Glutamatergic neuron (in vitro differentiated cells): ENCODE measurements at regions not wholly inside any gene's neighbourhood (a gene's known extent, or its start where the extent isn't known, plus 50 kb on each side); places are given as distances from the start of the nearest gene placed in this dataset.

Source experiments
- DNase-seq: peaks from one replicate; pipeline ENCODE4 v3.0.0; 2022
- H3K27ac Mint-ChIP-seq: one replicate; pipeline ENCODE4 v1.8.0; 2020; ENCODE audit warnings: mild to moderate bottlenecking, mixed read lengths, inconsistent platforms; ENCODE audit not compliant: unreplicated experiment
- H3K27me3 Mint-ChIP-seq: one replicate; pipeline ENCODE4 v1.8.0; 2020; ENCODE audit warnings: mild to moderate bottlenecking, moderate library complexity, mixed read lengths, inconsistent platforms; ENCODE audit not compliant: unreplicated experiment
- H3K36me3 Mint-ChIP-seq: one replicate; pipeline ENCODE4 v1.8.0; 2020; ENCODE audit warnings: mild to moderate bottlenecking, mixed read lengths, inconsistent platforms; ENCODE audit not compliant: unreplicated experiment
- H3K4me1 Mint-ChIP-seq: one replicate; pipeline ENCODE4 v1.8.0; 2020; ENCODE audit warnings: mild to moderate bottlenecking, low read depth, mixed read lengths, inconsistent platforms; ENCODE audit not compliant: unreplicated experiment
- H3K4me3 Mint-ChIP-seq: one replicate; pipeline ENCODE4 v1.8.0; 2020; ENCODE audit warnings: mild to moderate bottlenecking, mixed read lengths, inconsistent platforms; ENCODE audit not compliant: unreplicated experiment
- H3K9me3 Mint-ChIP-seq: one replicate; pipeline ENCODE4 v1.8.0; 2020; ENCODE audit warnings: mild to moderate bottlenecking, moderate library complexity, mixed read lengths, inconsistent platforms; ENCODE audit not compliant: unreplicated experiment
- CTCF ChIP-seq: fragments of 200-600 bp; sonication (generic); IDR thresholded peaks from one replicate; pipeline ENCODE4 v1.5.0; 2021; ENCODE audit not compliant: partially characterized antibody, unreplicated experiment

GRCh38 chr9:107138261-107138992 lies 144.7 kb upstream of the RAD23B start:
- TF ChIP-seq CTCF: no peak
- Mint-ChIP-seq H3K4me3 (no peak overlapping the region), H3K9me3 (no peaks in the 10 kb centered on the region), H3K36me3 (no peaks in the 10 kb centered on the region), H3K4me1 (no peaks in the 10 kb centered on the region), H3K27ac (no peak overlapping the region), H3K27me3 (peaks cover 3% of the 10 kb centered on the region)
- DNase-seq: no peak

- DNase-seq: no peak
- TF ChIP-seq CTCF: no peak
- H3K9me3 Mint-ChIP-seq: no peaks in the 10 kb centered on the region
- H3K36me3 Mint-ChIP-seq: no peaks in the 10 kb centered on the region
- H3K4me1 Mint-ChIP-seq: peaks cover 4% of the 10 kb centered on the region
- H3K4me3 Mint-ChIP-seq: no peak overlapping the region
- H3K27ac Mint-ChIP-seq: no peak overlapping the region
- peaks cover 2% of the 10 kb centered on the region for H3K27me3 Mint-ChIP-seq
Observed at GRCh38 chr9:107141967-107142366, 141.1 kb upstream of the RAD23B start.

GRCh38 chr9:107142430-107142829 lies 140.6 kb upstream of the RAD23B start:
- H3K36me3 Mint-ChIP-seq: no peaks in the 10 kb centered on the region
- no peak overlapping the region for H3K27ac Mint-ChIP-seq
- H3K4me1 Mint-ChIP-seq: peaks cover 4% of the 10 kb centered on the region
- TF ChIP-seq CTCF: no peak
- DNase-seq: no peak
- peaks cover 2% of the 10 kb centered on the region for H3K27me3 Mint-ChIP-seq
- no peak overlapping the region for H3K4me3 Mint-ChIP-seq
- no peaks in the 10 kb centered on the region for H3K9me3 Mint-ChIP-seq

GRCh38 chr9:107142896-107143603 lies 140.0 kb upstream of the RAD23B start:
- Mint-ChIP-seq H3K4me1 (peaks cover 4% of the 10 kb centered on the region), H3K27ac (no peak overlapping the region), H3K27me3 (peaks cover 2% of the 10 kb centered on the region), H3K36me3 (no peaks in the 10 kb centered on the region), H3K4me3 (no peak overlapping the region), H3K9me3 (no peaks in the 10 kb centered on the region)
- no peak for DNase-seq
- TF ChIP-seq CTCF: no peak

GRCh38 chr9:107144475-107144874 lies 138.6 kb upstream of the RAD23B start:
- no peak for TF ChIP-seq CTCF
- Mint-ChIP-seq H3K4me1 (peaks cover 4% of the 10 kb centered on the region), H3K36me3 (no peaks in the 10 kb centered on the region), H3K27me3 (peaks cover 2% of the 10 kb centered on the region), H3K27ac (no peak overlapping the region), H3K9me3 (no peaks in the 10 kb centered on the region), H3K4me3 (no peak overlapping the region)
- no peak for DNase-seq
